ENCODE measurements at regions not wholly inside any gene's neighbourhood (a gene's known extent, or its start where the extent isn't known, plus 50 kb on each side); places are given as distances from the start of the nearest gene placed in this dataset.

DNA sequence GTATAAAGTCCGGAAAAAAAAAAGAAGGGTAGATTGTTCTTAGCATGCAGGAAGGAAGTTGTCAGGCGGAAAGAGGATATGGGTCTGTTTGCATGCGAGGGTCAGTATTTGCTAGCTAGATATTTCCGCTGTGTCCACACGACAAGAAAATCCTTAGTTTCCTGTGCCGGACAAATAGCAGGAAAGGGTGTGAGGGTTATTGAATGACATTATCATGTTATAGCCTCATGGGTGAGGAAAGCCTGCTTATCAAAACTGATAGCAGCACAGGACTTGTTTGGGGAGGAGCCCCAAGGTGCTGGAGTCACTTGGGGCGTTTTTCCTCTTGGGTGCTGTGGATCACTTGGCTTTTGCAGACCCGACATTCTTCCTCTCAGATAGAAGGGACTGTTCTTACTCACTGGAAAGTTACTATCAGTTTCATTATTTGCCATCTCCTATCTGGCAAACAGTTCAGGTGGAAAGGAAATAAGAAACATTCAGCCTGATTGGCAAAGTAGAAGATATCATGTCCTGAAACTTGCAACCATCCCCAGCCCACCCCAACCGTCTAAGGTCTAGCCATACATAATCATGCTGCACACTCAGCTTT, 127.2 kb upstream of the DPH6 start:
- DNase-seq (peak; percentile 2), ATAC-seq (peak; percentile 63)
- Mint-ChIP-seq H3K4me3 (peak overlapping the region; percentile 47), H3K4me1 (peaks cover 9% of the 10 kb centered on the region), H3K27me3 (peaks cover 5% of the 10 kb centered on the region), H3K36me3 (ENCODE audit: low read depth) (no peaks in the 10 kb centered on the region), H3K9me3 (no peaks in the 10 kb centered on the region), H3K27ac (peak overlapping the region; percentile 11)

DNA sequence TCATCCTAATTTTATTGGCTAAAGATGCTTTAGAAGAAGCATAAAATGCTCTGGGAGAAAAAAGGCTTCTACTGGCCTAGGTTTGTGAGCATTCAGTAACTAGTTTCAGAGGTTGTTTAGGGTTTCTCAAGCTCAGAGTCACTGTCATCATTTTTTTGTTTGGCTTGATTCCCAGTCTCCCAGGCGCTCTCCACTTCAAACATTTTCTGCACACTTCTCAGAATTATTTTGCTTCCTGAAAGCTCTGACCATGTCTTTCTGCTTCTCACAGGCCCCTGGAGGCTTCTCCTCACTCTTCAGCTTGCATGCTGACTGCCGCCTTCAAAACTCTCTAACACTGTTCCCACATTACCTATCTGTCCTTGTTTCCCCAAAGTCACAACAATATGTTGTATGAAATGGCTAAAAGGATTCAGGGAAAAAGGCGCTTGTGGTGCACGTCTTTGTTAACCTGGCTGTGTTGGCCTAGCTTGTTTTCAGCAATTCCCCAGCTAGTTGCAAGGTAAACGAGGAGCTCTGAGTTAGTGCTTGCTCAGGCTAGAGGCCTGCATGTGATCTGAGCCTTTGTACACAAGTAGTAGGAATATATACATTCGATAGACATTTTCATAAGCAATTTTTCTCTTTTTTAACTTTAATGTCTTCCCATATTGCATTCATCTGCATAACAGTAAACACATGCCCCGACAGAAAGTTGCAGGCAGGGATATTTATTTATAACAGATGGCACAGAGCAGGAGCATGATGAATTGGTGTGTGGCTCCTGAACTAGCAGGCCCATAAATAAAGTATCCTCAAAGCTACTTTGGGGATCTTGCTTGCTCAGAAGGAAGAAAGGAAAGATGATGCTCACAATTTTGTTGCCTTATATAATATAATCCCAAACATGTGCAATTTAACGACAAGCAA, 129.2 kb upstream of the DPH6 start:
- peaks cover 9% of the 10 kb centered on the region for H3K4me1 Mint-ChIP-seq
- H3K4me3 Mint-ChIP-seq = no peak overlapping the region
- DNase-seq (no peak), ATAC-seq (no peak)
- no peak overlapping the region for H3K27ac Mint-ChIP-seq
- H3K36me3 Mint-ChIP-seq (ENCODE audit: low read depth) = no peaks in the 10 kb centered on the region
- peaks cover 5% of the 10 kb centered on the region for H3K27me3 Mint-ChIP-seq
- no peaks in the 10 kb centered on the region for H3K9me3 Mint-ChIP-seq

- Mint-ChIP-seq H3K27ac (no peak overlapping the region), H3K27me3 (peaks cover 9% of the 10 kb centered on the region), H3K4me1 (no peaks in the 10 kb centered on the region), H3K9me3 (no peaks in the 10 kb centered on the region), H3K36me3 (ENCODE audit: low read depth) (no peaks in the 10 kb centered on the region), H3K4me3 (no peak overlapping the region)
- DNase-seq (no peak), ATAC-seq (no peak)
These were observed 132.8 kb upstream of the DPH6 start for GRCh38 chr15:35678774-35679173.

- ATAC-seq = no peak
- peaks cover 9% of the 10 kb centered on the region for H3K27me3 Mint-ChIP-seq
- H3K27ac Mint-ChIP-seq = no peak overlapping the region
- no peaks in the 10 kb centered on the region for H3K9me3 Mint-ChIP-seq
- no peak for DNase-seq
- no peaks in the 10 kb centered on the region for H3K4me1 Mint-ChIP-seq
- no peak overlapping the region for H3K4me3 Mint-ChIP-seq
- H3K36me3 Mint-ChIP-seq (ENCODE audit: low read depth) = no peaks in the 10 kb centered on the region
These were observed 133.2 kb upstream of the DPH6 start for GRCh38 chr15:35679186-35679585.

GRCh38 chr15:35680951-35681350, 135.0 kb upstream of the DPH6 start:
- Mint-ChIP-seq H3K4me3 (no peak overlapping the region), H3K27me3 (peaks cover 15% of the 10 kb centered on the region), H3K36me3 (ENCODE audit: low read depth) (no peaks in the 10 kb centered on the region), H3K27ac (no peak overlapping the region), H3K9me3 (no peaks in the 10 kb centered on the region), H3K4me1 (no peaks in the 10 kb centered on the region)
- DNase-seq = no peak
- no peak for ATAC-seq

DNA sequence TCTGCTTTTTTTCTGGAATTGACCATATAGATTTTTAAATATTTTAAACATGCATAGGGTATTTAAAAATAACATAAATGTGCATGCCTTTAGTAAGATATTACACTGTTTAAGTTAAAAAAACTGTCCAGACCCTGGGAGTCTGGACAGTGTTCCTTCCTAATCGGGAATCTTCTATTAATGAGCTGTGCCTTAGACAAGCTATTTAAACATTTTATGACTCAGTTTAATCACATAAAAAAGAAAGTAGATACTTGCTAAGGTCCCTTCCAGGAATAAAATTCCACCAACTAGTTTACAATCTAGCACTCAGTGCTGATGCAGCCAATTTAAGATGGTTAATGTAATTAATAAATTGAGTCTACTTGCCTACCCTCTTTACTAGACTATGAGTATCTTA, 140.4 kb upstream of the DPH6 start:
- peaks cover 21% of the 10 kb centered on the region for H3K27me3 Mint-ChIP-seq
- ATAC-seq = no peak

DNA sequence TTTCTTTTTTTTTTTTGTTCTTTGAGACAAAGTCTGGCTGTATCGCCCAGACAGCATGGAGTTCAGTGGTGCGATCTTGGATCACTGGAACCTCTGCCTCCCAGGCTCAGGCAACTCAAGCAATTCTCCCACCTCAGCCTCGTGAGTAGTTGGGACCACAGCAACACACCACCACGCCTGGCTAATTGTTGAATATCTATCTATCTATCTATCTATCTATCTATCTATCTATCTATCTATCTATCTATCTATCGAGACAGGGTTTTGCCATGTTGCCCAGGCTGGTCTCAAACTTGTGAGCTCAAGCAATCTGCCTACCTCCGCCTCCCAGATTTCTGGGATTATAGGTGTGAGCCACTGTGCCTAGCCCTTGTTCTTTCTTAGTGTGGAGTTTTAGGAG, 143.3 kb upstream of the DPH6 start:
- DNase-seq (no peak), ATAC-seq (no peak)
- Mint-ChIP-seq H3K4me3 (no peak overlapping the region), H3K36me3 (ENCODE audit: low read depth) (no peaks in the 10 kb centered on the region), H3K4me1 (no peaks in the 10 kb centered on the region), H3K27me3 (peaks cover 18% of the 10 kb centered on the region), H3K27ac (no peak overlapping the region), H3K9me3 (no peaks in the 10 kb centered on the region)

More for the DNA sequence above, 140.4 kb upstream of the DPH6 start:
- no peak for DNase-seq
- Mint-ChIP-seq H3K4me1 (no peaks in the 10 kb centered on the region), H3K9me3 (no peaks in the 10 kb centered on the region), H3K36me3 (ENCODE audit: low read depth) (no peaks in the 10 kb centered on the region), H3K27ac (no peak overlapping the region), H3K4me3 (no peak overlapping the region)

- DNase-seq (no peak), ATAC-seq (no peak)
- no peak overlapping the region for H3K27ac Mint-ChIP-seq
- H3K9me3 Mint-ChIP-seq = no peaks in the 10 kb centered on the region
- H3K36me3 Mint-ChIP-seq (ENCODE audit: low read depth) = no peaks in the 10 kb centered on the region
- H3K4me1 Mint-ChIP-seq = no peaks in the 10 kb centered on the region
- no peak overlapping the region for H3K4me3 Mint-ChIP-seq
- peaks cover 15% of the 10 kb centered on the region for H3K27me3 Mint-ChIP-seq
These were observed 144.1 kb upstream of the DPH6 start for GRCh38 chr15:35690089-35690488.

DNA sequence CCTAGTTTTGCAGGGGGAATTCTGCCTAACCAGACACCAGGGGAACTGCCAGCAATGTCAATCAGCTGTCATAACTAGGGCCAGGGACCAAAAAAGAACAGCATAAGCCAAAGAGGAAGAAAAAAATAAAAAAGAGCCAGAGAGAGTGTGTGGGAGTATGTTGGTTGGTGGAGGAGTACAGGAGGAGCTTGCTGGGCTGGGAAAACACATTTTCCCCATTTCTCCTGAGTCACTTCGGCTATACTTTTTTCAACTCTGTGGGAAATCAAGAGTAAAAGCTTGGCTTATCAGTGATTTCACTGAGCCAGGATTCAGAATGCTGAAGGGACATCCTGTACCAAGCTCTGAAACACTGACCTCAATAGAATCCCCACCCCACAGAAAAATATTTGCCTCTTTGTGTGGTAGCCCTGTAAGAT, 144.7 kb upstream of the DPH6 start:
- no peak for ATAC-seq
- Mint-ChIP-seq H3K4me1 (no peaks in the 10 kb centered on the region), H3K27ac (no peak overlapping the region)

DNA sequence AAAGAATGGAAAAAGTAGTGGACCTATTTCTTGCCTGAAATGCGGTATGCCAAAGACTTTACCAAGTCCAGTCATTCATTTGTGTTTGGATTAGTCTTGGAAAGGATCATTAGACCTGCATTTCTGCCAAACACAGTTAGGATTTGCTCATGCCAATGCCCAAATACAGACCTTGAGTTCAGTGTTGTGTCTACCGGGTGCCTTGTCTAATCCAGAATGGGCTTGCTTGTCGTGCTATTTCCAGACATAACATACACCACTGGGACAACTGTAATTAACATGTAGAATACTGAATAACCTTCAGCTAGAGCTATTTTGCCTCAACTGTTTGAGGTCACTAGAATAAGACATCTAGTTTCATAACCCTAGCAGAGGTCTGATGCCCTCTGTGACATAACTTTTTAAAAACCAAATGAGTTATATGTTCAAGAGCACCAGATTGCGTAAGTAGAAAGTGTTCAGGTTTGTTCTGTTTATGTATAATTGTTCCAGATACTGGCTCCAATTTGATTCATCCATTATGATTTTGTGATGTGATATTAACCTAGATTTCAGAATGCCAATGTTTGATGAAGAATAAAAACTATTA, 145.3 kb upstream of the DPH6 start:
- Mint-ChIP-seq H3K27ac (no peak overlapping the region), H3K9me3 (no peaks in the 10 kb centered on the region), H3K27me3 (peaks cover 12% of the 10 kb centered on the region), H3K36me3 (ENCODE audit: low read depth) (no peaks in the 10 kb centered on the region), H3K4me1 (no peaks in the 10 kb centered on the region), H3K4me3 (no peak overlapping the region)
- DNase-seq = no peak
- no peak for ATAC-seq

More for the DNA sequence above, 144.7 kb upstream of the DPH6 start:
- Mint-ChIP-seq H3K36me3 (ENCODE audit: low read depth) (no peaks in the 10 kb centered on the region), H3K9me3 (no peaks in the 10 kb centered on the region), H3K4me3 (no peak overlapping the region), H3K27me3 (peaks cover 14% of the 10 kb centered on the region)
- no peak for DNase-seq

DNA sequence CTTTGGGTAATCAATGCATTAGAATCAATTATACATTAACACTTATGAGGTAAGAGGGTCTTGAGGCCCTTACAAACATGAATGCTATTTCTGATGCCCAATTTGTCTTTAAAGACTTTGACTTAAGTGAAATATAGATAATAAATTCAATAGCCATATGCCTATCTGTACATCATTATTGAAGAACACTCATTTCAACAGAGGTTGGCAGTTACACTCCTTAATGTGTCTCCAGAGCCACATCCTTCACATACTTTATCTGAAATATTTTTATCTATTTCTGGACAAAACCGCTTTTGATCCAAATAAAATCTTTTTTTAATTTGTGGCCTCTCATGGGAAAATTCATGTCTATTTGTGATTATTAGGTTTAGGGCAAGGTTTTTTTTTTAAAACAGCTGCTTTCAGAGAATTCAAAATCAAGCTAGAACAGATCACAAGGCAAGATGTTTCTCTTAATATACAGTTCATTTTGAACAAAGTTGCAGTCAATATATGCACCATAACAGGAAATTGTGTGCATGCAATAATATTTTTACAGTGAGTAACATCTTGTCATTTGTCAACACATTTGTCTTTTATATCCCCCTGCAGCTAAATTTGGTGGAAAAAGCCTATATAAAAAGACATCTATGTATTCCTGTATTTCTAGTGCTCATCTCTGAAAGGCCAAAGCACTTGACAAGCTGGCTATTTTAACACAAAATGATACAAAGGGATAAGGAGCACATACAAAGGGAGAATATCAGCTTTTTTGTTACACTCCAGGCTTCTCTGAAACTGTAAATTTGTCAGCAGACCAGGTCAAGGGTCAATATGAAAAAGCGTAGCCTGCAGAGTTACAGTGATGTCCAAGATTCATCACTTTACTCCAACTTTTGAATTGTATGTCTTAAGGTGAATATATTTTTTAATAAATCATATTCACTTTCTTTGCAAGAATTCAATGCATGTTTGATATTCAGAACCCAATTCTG, 146.2 kb upstream of the DPH6 start:
- DNase-seq (no peak), ATAC-seq (no peak)
- no peak overlapping the region for H3K27ac Mint-ChIP-seq
- no peaks in the 10 kb centered on the region for H3K9me3 Mint-ChIP-seq
- H3K4me3 Mint-ChIP-seq = no peak overlapping the region
- H3K4me1 Mint-ChIP-seq = no peaks in the 10 kb centered on the region
- no peaks in the 10 kb centered on the region for H3K36me3 Mint-ChIP-seq (ENCODE audit: low read depth)
- peaks cover 10% of the 10 kb centered on the region for H3K27me3 Mint-ChIP-seq

DNA sequence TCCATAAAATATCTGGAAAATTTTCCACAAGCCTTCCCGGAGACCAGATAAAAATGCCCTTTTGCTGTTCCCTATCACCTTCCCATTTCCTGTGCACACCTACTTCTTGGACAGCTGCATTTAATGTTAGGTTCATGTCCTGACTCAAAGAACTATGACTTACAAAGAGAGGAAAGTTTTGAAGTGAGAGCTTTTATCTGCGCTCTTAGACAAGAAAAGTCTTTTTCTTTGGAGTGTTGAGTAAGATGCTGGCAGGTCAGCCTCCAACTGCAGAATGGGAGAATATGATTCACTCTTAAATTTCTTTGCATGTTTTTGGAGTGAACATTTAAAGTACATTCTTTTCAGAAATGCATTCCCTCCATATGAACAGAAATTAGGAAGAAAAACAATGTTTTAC, 147.3 kb upstream of the DPH6 start:
- Mint-ChIP-seq H3K36me3 (ENCODE audit: low read depth) (no peaks in the 10 kb centered on the region), H3K9me3 (no peaks in the 10 kb centered on the region), H3K27me3 (peaks cover 13% of the 10 kb centered on the region), H3K27ac (no peak overlapping the region), H3K4me3 (no peak overlapping the region), H3K4me1 (no peaks in the 10 kb centered on the region)
- DNase-seq = no peak
- no peak for ATAC-seq

DNA sequence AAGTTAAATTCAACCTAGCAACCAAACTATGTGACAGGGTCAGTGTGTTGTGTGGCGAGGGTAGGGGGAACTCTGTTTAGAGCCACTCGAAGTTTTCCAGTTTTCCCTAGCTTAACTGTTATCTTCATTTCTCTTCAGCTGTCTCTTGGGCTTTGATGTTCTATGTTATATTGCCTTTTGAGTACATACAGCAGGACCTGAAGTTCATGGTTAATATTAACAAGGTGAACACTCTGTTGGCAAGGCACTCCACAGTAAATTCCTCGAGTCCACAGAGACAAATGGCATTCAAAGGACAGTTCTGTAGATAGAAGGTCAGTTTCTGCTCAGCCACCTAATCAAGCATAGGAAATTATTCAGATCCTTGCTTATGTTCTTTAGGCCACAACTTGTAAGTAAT, 147.9 kb upstream of the DPH6 start:
- ATAC-seq = no peak
- H3K36me3 Mint-ChIP-seq (ENCODE audit: low read depth) = no peaks in the 10 kb centered on the region
- H3K9me3 Mint-ChIP-seq = no peaks in the 10 kb centered on the region
- H3K27me3 Mint-ChIP-seq = peaks cover 13% of the 10 kb centered on the region
- DNase-seq = no peak
- H3K4me3 Mint-ChIP-seq = no peak overlapping the region
- H3K27ac Mint-ChIP-seq = no peak overlapping the region
- H3K4me1 Mint-ChIP-seq = no peaks in the 10 kb centered on the region

GRCh38 chr15:35695003-35695402, 149.0 kb upstream of the DPH6 start:
- Mint-ChIP-seq H3K27me3 (peaks cover 13% of the 10 kb centered on the region), H3K4me3 (no peak overlapping the region), H3K4me1 (no peaks in the 10 kb centered on the region), H3K36me3 (ENCODE audit: low read depth) (no peaks in the 10 kb centered on the region), H3K27ac (no peak overlapping the region), H3K9me3 (no peaks in the 10 kb centered on the region)
- no peak for DNase-seq
- no peak for ATAC-seq

Data from activated naive CD8-positive, alpha-beta T cell treated with anti-CD3 and anti-CD28 coated beads, Interleukin-2, amount 50 U/mL, for 24 hours (primary cell).